Liver (tissue), 8 donors: ENCODE measurements at regions not wholly inside any gene's neighbourhood (a gene's known extent, or its start where the extent isn't known, plus 50 kb on each side); places are given as distances from the start of the nearest gene placed in this dataset.
"Not testable (repeated sequence)": the region's sequence is repeated elsewhere in the genome, so short reads cannot be mapped to it uniquely, and the experiment has no call there.

Experiments used
- DNase-seq: peaks from one replicate; pipeline ENCODE4 v3.0.0-alpha.2; 2017; ENCODE audit warnings: low spot score
- H3K27ac ChIP-seq, 2 donors: one replicate each; pipeline ENCODE4 v1.7.0; 2013; ENCODE audit warnings: inconsistent platforms in 2 of 2, low read length in 2 of 2, control low read depth in 1 of 2, low read depth in 1 of 2, mild to moderate bottlenecking in 1 of 2
- H3K27me3 ChIP-seq, 4 donors: one replicate each; pipeline versions ENCODE4 v1.6.1 to v1.7.0; 2013; ENCODE audit warnings: low read length in 3 of 4, inconsistent platforms in 1 of 4, mild to moderate bottlenecking in 1 of 4, moderate library complexity in 1 of 4; ENCODE audit not compliant: control insufficient read depth in 4 of 4, insufficient read depth in 4 of 4
- H3K36me3 ChIP-seq, 4 donors: one replicate each; pipeline versions ENCODE4 v1.6.1 to v1.7.0; 2013; ENCODE audit warnings: low read length in 3 of 4, mild to moderate bottlenecking in 3 of 4, low read depth in 1 of 4, moderate library complexity in 1 of 4; ENCODE audit not compliant: control insufficient read depth in 4 of 4, insufficient read depth in 3 of 4
- H3K4me1 ChIP-seq, 4 donors: one replicate each; pipeline versions ENCODE4 v1.6.1 to v1.7.0; 2013; ENCODE audit warnings: low read length in 3 of 4, mild to moderate bottlenecking in 3 of 4, moderate library complexity in 1 of 4; ENCODE audit not compliant: control insufficient read depth in 4 of 4, insufficient read depth in 4 of 4
- H3K4me3 ChIP-seq, 3 donors: one replicate each; pipeline versions ENCODE4 v1.6.1 to v1.7.0; 2013; ENCODE audit warnings: low read length in 3 of 3, control low read depth in 1 of 3, low read depth in 1 of 3, mild to moderate bottlenecking in 1 of 3
- H3K9ac ChIP-seq, 2 donors: one replicate each; pipeline ENCODE4 v1.7.0; 2013; ENCODE audit warnings: low read length in 2 of 2, mild to moderate bottlenecking in 2 of 2, moderate library complexity in 2 of 2, control low read depth in 1 of 2, low read depth in 1 of 2
- H3K9me3 ChIP-seq, 4 donors: one replicate each; pipeline versions ENCODE4 v1.6.1 to v1.7.0; 2013; ENCODE audit warnings: low read length in 3 of 4; ENCODE audit not compliant: control insufficient read depth in 4 of 4
- FOXA1 ChIP-seq: IDR thresholded peaks from 2 replicates; pipeline ENCODE4 v1.6.1; 2016; ENCODE audit warnings: antibody characterized with exemption
- HNF4A ChIP-seq, 2 donors: conservative IDR thresholded peaks; 2 replicates each; pipeline ENCODE4 v1.6.1; 2016; ENCODE audit warnings: antibody characterized with exemption in 2 of 2, mild to moderate bottlenecking in 2 of 2
- HNF4G ChIP-seq: IDR thresholded peaks from 2 replicates; pipeline ENCODE4 v1.6.1; 2016; ENCODE audit warnings: antibody characterized with exemption
- JUND ChIP-seq, 2 donors: IDR thresholded peaks; 2 replicates each; pipeline ENCODE4 v1.6.1; 2016; ENCODE audit warnings: antibody characterized with exemption in 2 of 2
- NR2F2 ChIP-seq: IDR thresholded peaks from 2 replicates; pipeline ENCODE4 v1.6.1; 2016; ENCODE audit warnings: antibody characterized with exemption
- RAD21 ChIP-seq, 2 donors: IDR thresholded peaks; 2 replicates each; pipeline ENCODE4 v1.6.1; 2016; ENCODE audit warnings: antibody characterized with exemption in 2 of 2, mild to moderate bottlenecking in 2 of 2
- RXRA ChIP-seq, 2 donors: IDR thresholded peaks; 2 replicates each; pipeline ENCODE4 v1.6.1; 2017 to 2018; ENCODE audit warnings: antibody characterized with exemption in 2 of 2, mild to moderate bottlenecking in 1 of 2
- SP1 ChIP-seq: IDR thresholded peaks from 2 replicates; pipeline ENCODE4 v1.6.1; 2018; ENCODE audit warnings: antibody characterized with exemption, mild to moderate bottlenecking
- WGBS: extraction: QIAGEN DNeasy Blood & Tissue Kit; methylation state at CpG from one replicate; pipeline ENCODE4 v1.1.7; 2013; 5-methylcytosine and 5-hydroxymethylcytosine counted together
- TF ChIP-seq, protein P1 (sequence below): IDR thresholded peaks from 2 replicates; pipeline ENCODE4 v1.6.1; 2016; ENCODE audit warnings: antibody characterized with exemption
- TF ChIP-seq, protein P2 (sequence below): IDR thresholded peaks from 2 replicates; pipeline ENCODE4 v1.6.1; 2016; ENCODE audit warnings: antibody characterized with exemption
- TF ChIP-seq, protein P3 (sequence below): fragments of 150-350 bp; IDR thresholded peaks from 2 replicates; pipeline ENCODE4 v1.5.1; 2017; ENCODE audit warnings: improper control_type of control experiment, low read depth, low read length; ENCODE audit not compliant: missing input control
- TF ChIP-seq, protein P4 (sequence below): IDR thresholded peaks from 2 replicates; pipeline ENCODE4 v1.6.1; 2016; ENCODE audit warnings: antibody characterized with exemption, mild to moderate bottlenecking
- TF ChIP-seq, protein P5 (sequence below): IDR thresholded peaks from 2 replicates; pipeline ENCODE4 v1.6.1; 2016; ENCODE audit warnings: antibody characterized with exemption
- donor health status: healthy.
- donor health status: healthy.
- donor health status: healthy.
- donor health status: healthy.
- donor health status: healthy.

DNA sequence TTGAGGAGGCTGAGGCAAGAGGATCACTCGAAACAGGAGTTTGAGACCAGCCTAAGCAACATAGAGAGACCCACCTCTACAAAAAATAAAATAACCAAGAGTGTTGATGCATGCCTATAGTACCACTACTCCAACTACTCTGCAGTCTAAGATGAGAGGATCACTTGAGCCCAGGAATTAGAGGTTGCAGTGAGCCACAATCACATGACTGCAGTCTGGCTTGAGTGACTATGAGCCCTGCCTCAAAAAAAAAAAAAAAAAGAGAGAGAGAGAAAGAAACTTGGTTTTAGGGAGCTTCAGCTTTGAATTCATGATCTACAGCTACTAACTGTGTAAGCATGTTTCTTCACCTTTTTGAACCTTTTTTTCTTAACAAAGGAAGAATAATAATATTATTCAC is 119.9 kb downstream of the HNMT start:
- TF ChIP-seq FOXA1: no peak
- 95% methylated on average over 1 of the region's 1 CpG for WGBS
- Histone ChIP-seq H3K36me3 (no peaks in the 10 kb centered on the region), H3K27me3 (no peaks in the 10 kb centered on the region), H3K9me3 (no peaks in the 10 kb centered on the region), H3K4me1 (peaks cover 0 to 18% (median 6%) of the 10 kb centered on the region in 4 donors), H3K9ac (no peak overlapping the region), H3K4me3 (no peak overlapping the region), H3K27ac (no peak overlapping the region)
- no peak for DNase-seq

DNA sequence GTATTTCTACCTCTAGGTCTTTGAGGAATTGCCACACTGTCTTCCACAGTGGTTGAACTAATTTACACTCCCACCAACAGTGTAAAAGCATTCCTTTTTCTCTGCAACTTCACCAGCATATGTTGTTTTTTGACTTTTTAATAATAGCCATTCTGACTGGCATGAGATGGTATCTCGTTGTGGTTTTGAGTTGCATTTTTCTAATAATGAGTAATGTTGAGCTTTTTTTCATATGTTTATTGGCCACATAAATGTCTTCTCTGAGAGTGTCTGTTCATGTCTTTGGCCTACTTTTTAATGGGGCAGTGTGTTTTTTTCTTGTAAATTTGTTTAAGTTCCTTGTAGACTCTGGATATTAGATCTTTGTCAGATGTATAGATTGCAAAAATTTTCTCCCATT is 121.2 kb downstream of the HNMT start:
- H3K4me1 ChIP-seq: peaks cover 0 to 18% (median 6%) of the 10 kb centered on the region in 4 donors
- 96% methylated on average over 1 of the region's 1 CpG for WGBS
- not testable (repeated sequence) for H3K4me3 ChIP-seq, DNase-seq, H3K9ac ChIP-seq, H3K27ac ChIP-seq, H3K27me3 ChIP-seq, H3K9me3 ChIP-seq, H3K36me3 ChIP-seq

DNA sequence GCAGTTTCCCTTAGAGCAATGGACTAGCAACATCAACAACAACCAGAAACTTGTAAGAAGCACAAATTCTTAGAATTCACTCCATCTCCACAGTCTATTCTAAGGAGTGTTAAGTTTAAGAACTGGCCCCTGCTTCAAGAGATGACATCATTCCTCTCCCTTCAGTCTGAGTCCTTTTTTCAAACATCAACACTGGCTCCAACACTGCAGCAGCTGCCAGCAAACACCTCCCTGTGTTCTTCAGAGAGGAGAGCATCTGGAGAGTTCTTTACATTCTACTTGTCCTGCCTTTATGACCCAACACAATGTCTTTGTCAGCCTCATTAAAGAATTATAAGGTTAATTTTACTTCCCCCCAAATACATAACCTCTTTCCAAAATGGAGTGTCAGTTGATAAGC is 122.3 kb downstream of the HNMT start:
- no peak overlapping the region for H3K9ac ChIP-seq
- H3K4me3 ChIP-seq: no peak overlapping the region
- no peak overlapping the region for H3K27ac ChIP-seq
- TF ChIP-seq, protein P1, sequence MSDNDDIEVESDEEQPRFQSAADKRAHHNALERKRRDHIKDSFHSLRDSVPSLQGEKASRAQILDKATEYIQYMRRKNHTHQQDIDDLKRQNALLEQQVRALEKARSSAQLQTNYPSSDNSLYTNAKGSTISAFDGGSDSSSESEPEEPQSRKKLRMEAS: no peak
- no peak for TF ChIP-seq RAD21 (IDR thresholded peaks at IDR 0.05)
- TF ChIP-seq HNF4A (conservative IDR thresholded peaks at IDR 0.05): no peak
- TF ChIP-seq, protein P2, sequence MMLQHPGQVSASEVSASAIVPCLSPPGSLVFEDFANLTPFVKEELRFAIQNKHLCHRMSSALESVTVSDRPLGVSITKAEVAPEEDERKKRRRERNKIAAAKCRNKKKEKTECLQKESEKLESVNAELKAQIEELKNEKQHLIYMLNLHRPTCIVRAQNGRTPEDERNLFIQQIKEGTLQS: no peak
- TF ChIP-seq, protein P3, sequence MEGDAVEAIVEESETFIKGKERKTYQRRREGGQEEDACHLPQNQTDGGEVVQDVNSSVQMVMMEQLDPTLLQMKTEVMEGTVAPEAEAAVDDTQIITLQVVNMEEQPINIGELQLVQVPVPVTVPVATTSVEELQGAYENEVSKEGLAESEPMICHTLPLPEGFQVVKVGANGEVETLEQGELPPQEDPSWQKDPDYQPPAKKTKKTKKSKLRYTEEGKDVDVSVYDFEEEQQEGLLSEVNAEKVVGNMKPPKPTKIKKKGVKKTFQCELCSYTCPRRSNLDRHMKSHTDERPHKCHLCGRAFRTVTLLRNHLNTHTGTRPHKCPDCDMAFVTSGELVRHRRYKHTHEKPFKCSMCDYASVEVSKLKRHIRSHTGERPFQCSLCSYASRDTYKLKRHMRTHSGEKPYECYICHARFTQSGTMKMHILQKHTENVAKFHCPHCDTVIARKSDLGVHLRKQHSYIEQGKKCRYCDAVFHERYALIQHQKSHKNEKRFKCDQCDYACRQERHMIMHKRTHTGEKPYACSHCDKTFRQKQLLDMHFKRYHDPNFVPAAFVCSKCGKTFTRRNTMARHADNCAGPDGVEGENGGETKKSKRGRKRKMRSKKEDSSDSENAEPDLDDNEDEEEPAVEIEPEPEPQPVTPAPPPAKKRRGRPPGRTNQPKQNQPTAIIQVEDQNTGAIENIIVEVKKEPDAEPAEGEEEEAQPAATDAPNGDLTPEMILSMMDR: no peak
- no peak for TF ChIP-seq HNF4G
- no peak for TF ChIP-seq SP1
- no peak for TF ChIP-seq JUND (IDR thresholded peaks at IDR 0.05)
- no peak for TF ChIP-seq FOXA1
- TF ChIP-seq, protein P4, sequence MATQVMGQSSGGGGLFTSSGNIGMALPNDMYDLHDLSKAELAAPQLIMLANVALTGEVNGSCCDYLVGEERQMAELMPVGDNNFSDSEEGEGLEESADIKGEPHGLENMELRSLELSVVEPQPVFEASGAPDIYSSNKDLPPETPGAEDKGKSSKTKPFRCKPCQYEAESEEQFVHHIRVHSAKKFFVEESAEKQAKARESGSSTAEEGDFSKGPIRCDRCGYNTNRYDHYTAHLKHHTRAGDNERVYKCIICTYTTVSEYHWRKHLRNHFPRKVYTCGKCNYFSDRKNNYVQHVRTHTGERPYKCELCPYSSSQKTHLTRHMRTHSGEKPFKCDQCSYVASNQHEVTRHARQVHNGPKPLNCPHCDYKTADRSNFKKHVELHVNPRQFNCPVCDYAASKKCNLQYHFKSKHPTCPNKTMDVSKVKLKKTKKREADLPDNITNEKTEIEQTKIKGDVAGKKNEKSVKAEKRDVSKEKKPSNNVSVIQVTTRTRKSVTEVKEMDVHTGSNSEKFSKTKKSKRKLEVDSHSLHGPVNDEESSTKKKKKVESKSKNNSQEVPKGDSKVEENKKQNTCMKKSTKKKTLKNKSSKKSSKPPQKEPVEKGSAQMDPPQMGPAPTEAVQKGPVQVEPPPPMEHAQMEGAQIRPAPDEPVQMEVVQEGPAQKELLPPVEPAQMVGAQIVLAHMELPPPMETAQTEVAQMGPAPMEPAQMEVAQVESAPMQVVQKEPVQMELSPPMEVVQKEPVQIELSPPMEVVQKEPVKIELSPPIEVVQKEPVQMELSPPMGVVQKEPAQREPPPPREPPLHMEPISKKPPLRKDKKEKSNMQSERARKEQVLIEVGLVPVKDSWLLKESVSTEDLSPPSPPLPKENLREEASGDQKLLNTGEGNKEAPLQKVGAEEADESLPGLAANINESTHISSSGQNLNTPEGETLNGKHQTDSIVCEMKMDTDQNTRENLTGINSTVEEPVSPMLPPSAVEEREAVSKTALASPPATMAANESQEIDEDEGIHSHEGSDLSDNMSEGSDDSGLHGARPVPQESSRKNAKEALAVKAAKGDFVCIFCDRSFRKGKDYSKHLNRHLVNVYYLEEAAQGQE: no peak
- no peak for TF ChIP-seq RXRA (IDR thresholded peaks at IDR 0.05)
- TF ChIP-seq NR2F2: no peak
- TF ChIP-seq, protein P5, sequence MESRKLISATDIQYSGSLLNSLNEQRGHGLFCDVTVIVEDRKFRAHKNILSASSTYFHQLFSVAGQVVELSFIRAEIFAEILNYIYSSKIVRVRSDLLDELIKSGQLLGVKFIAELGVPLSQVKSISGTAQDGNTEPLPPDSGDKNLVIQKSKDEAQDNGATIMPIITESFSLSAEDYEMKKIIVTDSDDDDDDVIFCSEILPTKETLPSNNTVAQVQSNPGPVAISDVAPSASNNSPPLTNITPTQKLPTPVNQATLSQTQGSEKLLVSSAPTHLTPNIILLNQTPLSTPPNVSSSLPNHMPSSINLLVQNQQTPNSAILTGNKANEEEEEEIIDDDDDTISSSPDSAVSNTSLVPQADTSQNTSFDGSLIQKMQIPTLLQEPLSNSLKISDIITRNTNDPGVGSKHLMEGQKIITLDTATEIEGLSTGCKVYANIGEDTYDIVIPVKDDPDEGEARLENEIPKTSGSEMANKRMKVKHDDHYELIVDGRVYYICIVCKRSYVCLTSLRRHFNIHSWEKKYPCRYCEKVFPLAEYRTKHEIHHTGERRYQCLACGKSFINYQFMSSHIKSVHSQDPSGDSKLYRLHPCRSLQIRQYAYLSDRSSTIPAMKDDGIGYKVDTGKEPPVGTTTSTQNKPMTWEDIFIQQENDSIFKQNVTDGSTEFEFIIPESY: no peak
- H3K27me3 ChIP-seq: no peaks in the 10 kb centered on the region
- H3K4me1 ChIP-seq: peaks cover 0 to 9% (median 4%) of the 10 kb centered on the region in 4 donors
- no peaks in the 10 kb centered on the region for H3K36me3 ChIP-seq
- H3K9me3 ChIP-seq: no peaks in the 10 kb centered on the region
- no peak for DNase-seq
